HG02588 (cell line): ENCODE measurements at regions not wholly inside any gene's neighbourhood (a gene's known extent, or its start where the extent isn't known, plus 50 kb on each side); places are given as distances from the start of the nearest gene placed in this dataset.

Source experiments
- ATAC-seq: cut with Tn5 transposase; IDR thresholded peaks from one replicate; pipeline ENCODE4 v1.9.1; 2021; ENCODE audit warnings: mild to moderate bottlenecking, moderate library complexity; ENCODE audit not compliant: unreplicated experiment

- ATAC-seq: no peak
These were observed 107.5 kb downstream of the CYSLTR2 start for GRCh38 chr13:48761256-48761655.

GRCh38 chr13:48769107-48769704 lies 115.5 kb downstream of the CYSLTR2 start:
- ATAC-seq: peak; percentile 76

GRCh38 chr13:48770372-48770771 lies 116.6 kb downstream of the CYSLTR2 start:
- ATAC-seq: no peak

GRCh38 chr13:48772908-48773307 lies 119.2 kb downstream of the CYSLTR2 start:
- ATAC-seq: no peak

- no peak for ATAC-seq
These were observed 120.0 kb downstream of the CYSLTR2 start for GRCh38 chr13:48773531-48774275.

GRCh38 chr13:48775285-48775684 lies 121.6 kb downstream of the CYSLTR2 start:
- ATAC-seq: no peak

GRCh38 chr13:48775804-48776203 lies 122.1 kb downstream of the CYSLTR2 start:
- ATAC-seq: no peak

- ATAC-seq: no peak
These were observed 122.7 kb downstream of the CYSLTR2 start for GRCh38 chr13:48776401-48776800.

- ATAC-seq: no peak
These were observed 124.9 kb downstream of the CYSLTR2 start for GRCh38 chr13:48778610-48779009.

- ATAC-seq: no peak
These were observed 127.1 kb downstream of the CYSLTR2 start for GRCh38 chr13:48780713-48781341.

- ATAC-seq: no peak
These were observed 128.7 kb downstream of the CYSLTR2 start for GRCh38 chr13:48782429-48782840.

- no peak for ATAC-seq
These were observed 129.5 kb downstream of the CYSLTR2 start for GRCh38 chr13:48783181-48783630.

- no peak for ATAC-seq
These were observed 130.0 kb downstream of the CYSLTR2 start for GRCh38 chr13:48783695-48784230.

GRCh38 chr13:48784916-48785548 lies 131.3 kb downstream of the CYSLTR2 start:
- ATAC-seq: no peak

- no peak for ATAC-seq
These were observed 136.5 kb downstream of the CYSLTR2 start for GRCh38 chr13:48790199-48790598.

- no peak for ATAC-seq
These were observed 137.2 kb downstream of the CYSLTR2 start for GRCh38 chr13:48790966-48791365.

GRCh38 chr13:48797127-48797526 lies 143.4 kb downstream of the CYSLTR2 start:
- no peak for ATAC-seq

GRCh38 chr13:48797761-48798160 lies 144.0 kb downstream of the CYSLTR2 start:
- no peak for ATAC-seq

- ATAC-seq: no peak
These were observed 144.5 kb downstream of the CYSLTR2 start for GRCh38 chr13:48798180-48798579.

- no peak for ATAC-seq
These were observed 147.5 kb downstream of the CYSLTR2 start for GRCh38 chr13:48801255-48801654.
